H1 (cell line): ENCODE measurements at regions not wholly inside any gene's neighbourhood (a gene's known extent, or its start where the extent isn't known, plus 50 kb on each side); places are given as distances from the start of the nearest gene placed in this dataset.

Experiments used
- CTCF ChIA-PET: fragments of 300-600 bp; sonication (Branson Sonifier 250); formaldehyde crosslinking; loops from one replicate; lab custom pipeline; 2021; ENCODE audit not compliant: partially characterized antibody; lab: Charles Lee
- POLR2A ChIA-PET: fragments of 300-600 bp; sonication (Branson Sonifier 250); formaldehyde crosslinking; loops from one replicate; lab custom pipeline; 2021; ENCODE audit warnings: inconsistent platforms; ENCODE audit not compliant: partially characterized antibody; lab: Charles Lee
- DNase-seq, 2 experiments: peaks; one replicate each; pipeline versions ENCODE4 v3.0.0 to v3.0.0-alpha.2; 2010 to 2022; ENCODE audit warnings: low spot score in 2 of 2, low read depth in 1 of 2, mixed read lengths in 1 of 2
- FAIRE-seq: peaks from 2 replicates; lab custom pipeline; 2011; peaks lifted over from hg19 to GRCh38; lab: Jason Lieb, UNC
- H2AFZ ChIP-seq: 2 replicates; pipeline ENCODE4 v1.8.1; 2012; ENCODE audit warnings: low read length, inconsistent platforms
- H2AK5ac ChIP-seq: 2 replicates; pipeline ENCODE4 v1.6.1; 2013; ENCODE audit warnings: low read depth, low read length
- H2BK120ac ChIP-seq: replicated peaks from 2 replicates; pipeline ENCODE3; 2013; ENCODE audit warnings: low read depth, low read length, inconsistent platforms
- H2BK12ac ChIP-seq: 2 replicates; pipeline ENCODE4 v1.6.1; 2013; ENCODE audit warnings: low read depth, low read length
- H2BK15ac ChIP-seq: 2 replicates; pipeline ENCODE4 v1.6.1; 2013; ENCODE audit warnings: low read length
- H2BK20ac ChIP-seq: 2 replicates; pipeline ENCODE4 v1.6.1; 2013; ENCODE audit warnings: low read length
- H2BK5ac ChIP-seq: 2 replicates; pipeline ENCODE4 v1.6.1; 2013; ENCODE audit warnings: low read depth, low read length
- H3K14ac ChIP-seq: 2 replicates; pipeline ENCODE4 v1.6.1; 2013; ENCODE audit warnings: inconsistent platforms; ENCODE audit not compliant: insufficient read length
- H3K18ac ChIP-seq: 2 replicates; pipeline ENCODE4 v1.6.1; 2013; ENCODE audit warnings: low read length; ENCODE audit errors: extremely low read depth
- H3K23ac ChIP-seq: 2 replicates; pipeline ENCODE4 v1.6.1; 2013; ENCODE audit warnings: inconsistent platforms; ENCODE audit not compliant: insufficient read length
- H3K23me2 ChIP-seq: 2 replicates; pipeline ENCODE4 v1.6.1; 2013; ENCODE audit warnings: low read depth, low read length
- H3K27ac ChIP-seq: 2 replicates; pipeline ENCODE4 v1.6.1; 2011; ENCODE audit warnings: low read depth, low read length, inconsistent platforms
- H3K27me3 ChIP-seq, 4 experiments: replicated peaks in 1 of 4; 1 replicate in 1 of 4; 2 replicates in 3 of 4; pipeline versions ENCODE4 v1.6.1 to v1.8.1; 2011 to 2013; ENCODE audit warnings: low read length in 3 of 4, mild to moderate bottlenecking in 3 of 4, inconsistent platforms in 2 of 4, mixed read lengths in 2 of 4, moderate library complexity in 1 of 4; ENCODE audit not compliant: control insufficient read depth in 3 of 4, insufficient read depth in 3 of 4; ENCODE audit errors: extremely low read depth in 1 of 4
- H3K36me3 ChIP-seq, 4 experiments: 2 replicates each; pipeline versions ENCODE4 v1.6.1 to v1.8.1; 2011 to 2013; ENCODE audit warnings: mild to moderate bottlenecking in 4 of 4, low read length in 3 of 4, moderate library complexity in 2 of 4, control low read depth in 1 of 4, inconsistent platforms in 1 of 4; ENCODE audit not compliant: insufficient read depth in 4 of 4, control insufficient read depth in 2 of 4
- H3K4ac ChIP-seq: replicated peaks from 2 replicates; pipeline ENCODE3; 2013; ENCODE audit warnings: low read length, low read depth, mixed read lengths, inconsistent platforms; ENCODE audit not compliant: insufficient read length
- H3K4me1 ChIP-seq, 4 experiments: replicated peaks in 1 of 4; 1 replicate in 1 of 4; 2 replicates in 3 of 4; pipeline versions ENCODE4 v1.6.1 to v1.8.1; 2011 to 2013; ENCODE audit warnings: low read length in 3 of 4, inconsistent platforms in 2 of 4, mixed read lengths in 1 of 4; ENCODE audit not compliant: insufficient read depth in 4 of 4, control insufficient read depth in 3 of 4
- H3K4me2 ChIP-seq, 2 experiments: 2 replicates each; pipeline versions ENCODE4 v1.6.1 to v1.8.1; 2011 to 2013; ENCODE audit warnings: low read depth in 2 of 2, low read length in 2 of 2, control low read depth in 1 of 2, inconsistent platforms in 1 of 2, mild to moderate bottlenecking in 1 of 2; ENCODE audit not compliant: insufficient read depth in 1 of 2
- H3K4me3 ChIP-seq, 4 experiments: fragments of 200-600, 300-600 bp in 1 of 4; sonication (generic), shearing (Covaris generic), sonication (Bioruptor Twin) in 1 of 4; 2 replicates each; pipeline versions ENCODE4 v1.5.1 to v1.8.1; 2011 to 2016; ENCODE audit warnings: low read length in 4 of 4, low read depth in 3 of 4, control low read depth in 2 of 4, inconsistent platforms in 2 of 4, mild to moderate bottlenecking in 2 of 4, mixed read lengths in 1 of 4, moderate library complexity in 1 of 4; ENCODE audit not compliant: insufficient read depth in 2 of 4; ENCODE audit errors: extremely low read depth in 1 of 4
- H3K56ac ChIP-seq: replicated peaks from 2 replicates; pipeline ENCODE3; 2013; ENCODE audit warnings: low read depth, mild to moderate bottlenecking, mixed read lengths, low read length, inconsistent platforms; ENCODE audit not compliant: insufficient read length
- H3K79me1 ChIP-seq: 2 replicates; pipeline ENCODE4 v1.6.1; 2013; ENCODE audit warnings: low read depth, low read length, control low read depth
- H3K79me2 ChIP-seq, 2 experiments: 2 replicates each; pipeline versions ENCODE4 v1.6.1 to v1.8.1; 2012 to 2013; ENCODE audit warnings: low read length in 2 of 2, mild to moderate bottlenecking in 2 of 2, inconsistent platforms in 1 of 2; ENCODE audit not compliant: insufficient read depth in 2 of 2, control insufficient read depth in 1 of 2
- H3K9ac ChIP-seq, 4 experiments: replicated peaks in 1 of 4; 1 replicate in 1 of 4; 2 replicates in 3 of 4; pipeline versions ENCODE4 v1.6.1 to v1.8.1; 2011 to 2013; ENCODE audit warnings: low read depth in 3 of 4, low read length in 3 of 4, control low read depth in 2 of 4, mild to moderate bottlenecking in 2 of 4, moderate library complexity in 2 of 4, inconsistent platforms in 1 of 4; ENCODE audit errors: extremely low read depth in 1 of 4
- H3K9me3 ChIP-seq, 2 experiments: 2 replicates each; pipeline versions ENCODE4 v1.6.1 to v1.8.1; 2012 to 2013; ENCODE audit warnings: mild to moderate bottlenecking in 2 of 2, moderate library complexity in 2 of 2, control low read depth in 1 of 2, inconsistent platforms in 1 of 2, low read depth in 1 of 2, low read length in 1 of 2, mixed read lengths in 1 of 2; ENCODE audit not compliant: insufficient read depth in 2 of 2
- H4K20me1 ChIP-seq, 2 experiments: replicated peaks in 1 of 2; 2 replicates each; pipeline versions ENCODE3 to v1.8.1; 2011 to 2013; ENCODE audit warnings: inconsistent platforms in 2 of 2, low read length in 2 of 2, mild to moderate bottlenecking in 1 of 2; ENCODE audit not compliant: insufficient read depth in 2 of 2, control insufficient read depth in 1 of 2
- H4K5ac ChIP-seq: 2 replicates; pipeline ENCODE4 v1.6.1; 2013; ENCODE audit warnings: low read length, low read depth, mixed read lengths, inconsistent platforms; ENCODE audit not compliant: insufficient read length
- H4K8ac ChIP-seq: 2 replicates; pipeline ENCODE4 v1.8.0; 2013; ENCODE audit warnings: mild to moderate bottlenecking, moderate library complexity, low read length, inconsistent platforms; ENCODE audit not compliant: insufficient read depth; ENCODE audit errors: extremely low read depth
- H4K91ac ChIP-seq: replicated peaks from 2 replicates; pipeline ENCODE3; 2013; ENCODE audit warnings: low read length, mixed read lengths, inconsistent platforms; ENCODE audit not compliant: insufficient read length
- BACH1 ChIP-seq: IDR thresholded peaks from 2 replicates; pipeline ENCODE4 v1.6.1; 2012; ENCODE audit warnings: low read length, improper control_type of control experiment
- CTCF ChIP-seq, 3 experiments: IDR thresholded peaks; 1 replicate in 2 of 3; 2 replicates in 1 of 3; pipeline versions ENCODE4 v1.5.1 to v1.6.1; 2011; ENCODE audit warnings: low read length in 3 of 3, mild to moderate bottlenecking in 3 of 3, inconsistent platforms in 2 of 3, low read depth in 1 of 3, moderate library complexity in 1 of 3; ENCODE audit not compliant: insufficient read depth in 1 of 3; ENCODE audit errors: control extremely low read depth in 1 of 3
- E2F6 ChIP-seq: IDR thresholded peaks from 2 replicates; pipeline ENCODE4 v1.6.1; 2012; ENCODE audit warnings: inconsistent platforms
- HDAC6 ChIP-seq: IDR thresholded peaks from one replicate; pipeline ENCODE4 v1.7.1; 2012; ENCODE audit warnings: low read depth, mild to moderate bottlenecking, inconsistent platforms, low read length, moderate library complexity
- RFX5 ChIP-seq: IDR thresholded peaks from 2 replicates; pipeline ENCODE4 v1.6.1; 2011; ENCODE audit warnings: low read depth, low read length, improper control_type of control experiment, borderline replicate concordance
- RNF2 ChIP-seq: fragments of 200-900, 300-1000 bp; sonication (generic); IDR thresholded peaks from 2 replicates; pipeline ENCODE4 v1.7.1; 2016; ENCODE audit warnings: borderline replicate concordance, low read depth, mild to moderate bottlenecking, antibody characterized with exemption, low read length; ENCODE audit not compliant: poor library complexity, severe bottlenecking; ENCODE audit errors: missing control alignments
- SP4 ChIP-seq: IDR thresholded peaks from 2 replicates; pipeline ENCODE4 v1.6.1; 2012; ENCODE audit warnings: low read length, inconsistent platforms
- SRF ChIP-seq: IDR thresholded peaks from 2 replicates; pipeline ENCODE4 v1.6.1; 2011; ENCODE audit warnings: mild to moderate bottlenecking, low read depth, low read length, moderate library complexity
- TAF1 ChIP-seq: IDR thresholded peaks from 2 replicates; pipeline ENCODE4 v1.6.1; 2011; ENCODE audit warnings: mild to moderate bottlenecking, low read depth, low read length
- ZNF274 ChIP-seq: IDR thresholded peaks from 2 replicates; pipeline ENCODE4 v1.7.0; 2012; ENCODE audit warnings: low read length, borderline replicate concordance; ENCODE audit errors: extremely low read depth
- WGBS, 2 experiments: shearing (Covaris generic) in 1 of 2; methylation state at CpG; one replicate each; pipeline versions ENCODE4 v1.1.6 to v1.1.7; 2013 to 2015; ENCODE audit warnings: low lambda C conversion rate in 2 of 2, mixed read lengths in 2 of 2, inconsistent platforms in 1 of 2, low coverage in 1 of 2, missing lambda C conversion rate in 1 of 2; ENCODE audit not compliant: insufficient replicate concordance in 2 of 2, insufficient coverage in 1 of 2, insufficient read length in 1 of 2; ENCODE audit errors: extremely low coverage in 1 of 2, missing lambda C conversion rate in 1 of 2; 5-methylcytosine and 5-hydroxymethylcytosine counted together

- no peak overlapping the region for H4K5ac ChIP-seq
- H3K27ac ChIP-seq: no peak overlapping the region
- H3K23me2 ChIP-seq: no peaks in the 10 kb centered on the region
- H3K9me3 ChIP-seq: no peaks in the 10 kb centered on the region
- CTCF ChIA-PET: interaction anchor here (0.6 to 1.2 kb wide), 3 partner anchors 20 to 142 kb away, joined by 3 read pairs; no protein-coding TSS in a partner anchor
- no peak overlapping the region for H2BK12ac ChIP-seq
- H2BK15ac ChIP-seq: no peak overlapping the region
- no peaks in the 10 kb centered on the region for H3K79me2 ChIP-seq
- H4K8ac ChIP-seq: no peak overlapping the region; the same call in 1 of the 2 replicates
- DNase-seq (no peak), FAIRE-seq (no peak)
- H3K18ac ChIP-seq: no peak overlapping the region
- WGBS, 2 experiments: 89% methylated on average over 9 of the region's 9 CpGs; no CpG with 5 or more reads in 1 of the 2 experiments
- H3K4me2 ChIP-seq: no peak overlapping the region
- H4K20me1 ChIP-seq: no peaks in the 10 kb centered on the region
- H3K4me1 ChIP-seq: no peaks in the 10 kb centered on the region
- POLR2A ChIA-PET: no interaction called here
- no peak overlapping the region for H3K9ac ChIP-seq
- no peak overlapping the region for H2BK120ac ChIP-seq
- H4K91ac ChIP-seq: no peak overlapping the region
- no peaks in the 10 kb centered on the region for H3K79me1 ChIP-seq
- no peak overlapping the region for H2AFZ ChIP-seq
- H3K4ac ChIP-seq: no peak overlapping the region
- H3K4me3 ChIP-seq: no peak overlapping the region
- H2AK5ac ChIP-seq: no peak overlapping the region
- H2BK20ac ChIP-seq: no peak overlapping the region
- no peak overlapping the region for H3K23ac ChIP-seq
- no peak overlapping the region for H2BK5ac ChIP-seq
- no peaks in the 10 kb centered on the region for H3K27me3 ChIP-seq
- no peaks in the 10 kb centered on the region for H3K36me3 ChIP-seq
- no peak overlapping the region for H3K14ac ChIP-seq
- H3K56ac ChIP-seq: no peak overlapping the region
- TF ChIP-seq RFX5: no peak
- no peak for TF ChIP-seq BACH1
- no peak for TF ChIP-seq HDAC6
- no peak for TF ChIP-seq E2F6
- TF ChIP-seq RNF2: no peak
- TF ChIP-seq SP4: no peak
- TF ChIP-seq ZNF274: no peak
- no peak for TF ChIP-seq SRF
- no peak for TF ChIP-seq TAF1
- no peak for TF ChIP-seq CTCF (IDR thresholded peaks at IDR 0.05; ENCODE audit: control extremely low read depth in 1 of 3, insufficient read depth in 1 of 3, low read depth in 1 of 3, low read length in 3 of 3)
These were observed 73.3 kb upstream of the PLEKHG7 start for GRCh38 chr12:92629349-92630065.
